ENCODE measurements at regions not wholly inside any gene's neighbourhood (a gene's known extent, or its start where the extent isn't known, plus 50 kb on each side); places are given as distances from the start of the nearest gene placed in this dataset.

DNA sequence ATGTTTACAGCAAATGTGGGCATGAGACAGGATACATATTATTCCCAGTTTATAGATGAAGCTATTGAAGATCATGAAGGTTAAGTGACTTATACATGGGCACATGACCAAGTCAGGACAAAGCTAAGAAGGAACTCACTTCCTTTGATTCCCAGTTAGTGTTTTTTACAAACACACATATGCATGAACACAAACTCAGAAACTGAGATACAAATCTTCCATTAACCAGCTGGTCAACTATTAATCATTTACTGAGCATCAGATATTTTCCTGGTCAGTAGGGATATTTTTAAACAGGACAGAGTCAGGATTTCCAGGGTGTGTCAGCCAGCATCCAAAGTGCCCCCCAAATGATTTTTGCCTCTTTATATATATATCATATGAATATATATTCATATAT is 222.2 kb downstream of the OGFRL1 start:
- H3K27ac Mint-ChIP-seq: no peak overlapping the region
- H3K4me1 Mint-ChIP-seq: peaks cover 3% of the 10 kb centered on the region
- no peaks in the 10 kb centered on the region for H3K9me3 Mint-ChIP-seq
- no peak overlapping the region for H3K4me3 Mint-ChIP-seq
- H3K36me3 Mint-ChIP-seq: no peaks in the 10 kb centered on the region
- ATAC-seq (ENCODE audit: low read depth) (no peak), DNase-seq (ENCODE audit: low spot score in 2 of 2) (no peak)
- H3K27me3 Mint-ChIP-seq: peaks cover 4% of the 10 kb centered on the region

DNA sequence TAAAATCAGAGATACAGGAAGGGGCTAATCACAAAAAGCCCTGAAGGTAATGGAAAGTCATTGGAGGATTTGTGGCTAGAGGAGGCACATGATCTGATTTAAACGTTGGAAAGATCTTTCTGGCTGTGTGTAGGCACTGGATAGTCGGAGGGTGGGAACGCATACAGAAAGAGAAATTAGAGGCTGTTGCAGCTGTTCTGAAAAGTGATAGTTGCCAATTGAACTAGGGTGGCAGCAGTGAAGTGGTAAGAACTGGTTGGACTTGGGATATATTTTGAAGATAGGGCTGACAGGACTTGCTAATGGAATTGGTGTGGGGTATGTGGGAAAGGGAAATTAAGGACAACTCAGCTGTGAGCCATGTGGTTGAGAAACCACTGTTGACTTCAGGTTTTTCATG is 223.6 kb downstream of the OGFRL1 start:
- H3K36me3 Mint-ChIP-seq: no peaks in the 10 kb centered on the region
- ATAC-seq (ENCODE audit: low read depth) (no peak), DNase-seq (ENCODE audit: low spot score in 2 of 2) (no peak)
- no peak overlapping the region for H3K27ac Mint-ChIP-seq
- peaks cover 3% of the 10 kb centered on the region for H3K4me1 Mint-ChIP-seq
- peaks cover 4% of the 10 kb centered on the region for H3K27me3 Mint-ChIP-seq
- no peak overlapping the region for H3K4me3 Mint-ChIP-seq
- H3K9me3 Mint-ChIP-seq: no peaks in the 10 kb centered on the region

DNA sequence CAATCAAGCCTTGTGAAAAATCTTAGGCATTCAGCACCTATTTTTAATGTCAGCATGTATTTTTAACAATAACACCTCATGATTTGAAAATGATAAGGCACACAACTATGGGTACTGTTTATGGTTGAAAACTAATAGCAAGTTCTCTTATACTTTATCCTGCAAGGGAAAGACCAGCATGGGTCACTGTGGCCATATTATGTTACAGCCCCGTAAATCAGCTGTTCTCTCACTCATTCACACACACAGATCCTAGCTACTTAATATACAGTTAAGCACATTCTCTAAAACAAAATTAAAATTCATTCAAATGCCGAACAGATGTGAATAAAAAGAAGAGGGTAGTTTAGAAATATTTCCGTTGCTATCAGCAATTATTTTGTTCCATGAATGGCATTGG is 224.4 kb downstream of the OGFRL1 start:
- Mint-ChIP-seq H3K27ac (no peak overlapping the region), H3K9me3 (no peaks in the 10 kb centered on the region), H3K27me3 (peaks cover 4% of the 10 kb centered on the region), H3K4me3 (no peak overlapping the region), H3K4me1 (peaks cover 3% of the 10 kb centered on the region), H3K36me3 (no peaks in the 10 kb centered on the region)
- ATAC-seq (ENCODE audit: low read depth): no peak
- no peak for DNase-seq (ENCODE audit: low spot score in 2 of 2)

DNA sequence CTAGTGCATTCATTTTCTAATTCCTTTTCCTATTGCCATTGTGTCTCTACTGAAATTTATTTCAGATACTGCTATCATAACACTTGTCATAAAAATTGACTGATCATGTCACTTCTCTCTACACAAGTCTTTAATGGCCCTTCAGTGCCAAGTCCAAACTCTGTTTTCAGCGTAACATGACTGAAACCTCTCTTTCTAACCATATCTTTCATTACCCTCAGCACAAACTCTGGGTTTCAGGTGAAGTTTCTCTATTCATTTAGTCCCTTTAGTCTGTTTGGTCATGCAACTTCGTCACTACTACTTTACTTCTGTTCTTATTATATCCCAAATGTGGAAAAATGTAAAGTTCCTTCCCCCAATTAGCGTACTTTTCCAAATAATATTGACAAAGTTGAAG is 234.9 kb downstream of the OGFRL1 start:
- DNase-seq (ENCODE audit: low spot score in 2 of 2) (no peak), ATAC-seq (ENCODE audit: low read depth) (no peak)
- H3K4me1 Mint-ChIP-seq: no peaks in the 10 kb centered on the region
- H3K27ac Mint-ChIP-seq: no peak overlapping the region
- H3K27me3 Mint-ChIP-seq: peaks cover 5% of the 10 kb centered on the region
- H3K4me3 Mint-ChIP-seq: no peak overlapping the region
- H3K9me3 Mint-ChIP-seq: peaks cover 2% of the 10 kb centered on the region
- no peaks in the 10 kb centered on the region for H3K36me3 Mint-ChIP-seq

DNA sequence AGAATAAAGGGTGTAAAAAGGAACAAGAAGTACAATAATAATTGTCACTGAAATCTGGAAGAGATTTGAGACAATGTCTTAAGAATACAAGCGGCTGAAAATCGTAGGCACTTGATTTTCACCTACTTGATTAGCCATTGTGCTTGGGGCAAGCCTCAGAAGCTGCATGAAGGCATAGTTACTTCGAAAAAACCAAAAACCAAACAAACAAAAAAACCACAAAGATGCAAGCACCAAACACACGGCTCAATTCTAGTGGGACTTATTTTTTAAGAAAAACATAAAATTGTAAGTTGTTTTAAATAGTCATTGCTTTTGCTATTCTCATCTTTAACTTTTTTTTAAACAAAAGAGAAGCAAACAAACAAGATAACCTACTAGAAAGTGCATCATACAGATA is 235.6 kb downstream of the OGFRL1 start:
- H3K36me3 Mint-ChIP-seq: no peaks in the 10 kb centered on the region
- ATAC-seq (ENCODE audit: low read depth) (no peak), DNase-seq (ENCODE audit: low spot score in 2 of 2) (no peak)
- peaks cover 2% of the 10 kb centered on the region for H3K9me3 Mint-ChIP-seq
- H3K27me3 Mint-ChIP-seq: peaks cover 5% of the 10 kb centered on the region
- H3K4me1 Mint-ChIP-seq: no peaks in the 10 kb centered on the region
- no peak overlapping the region for H3K27ac Mint-ChIP-seq
- no peak overlapping the region for H3K4me3 Mint-ChIP-seq

DNA sequence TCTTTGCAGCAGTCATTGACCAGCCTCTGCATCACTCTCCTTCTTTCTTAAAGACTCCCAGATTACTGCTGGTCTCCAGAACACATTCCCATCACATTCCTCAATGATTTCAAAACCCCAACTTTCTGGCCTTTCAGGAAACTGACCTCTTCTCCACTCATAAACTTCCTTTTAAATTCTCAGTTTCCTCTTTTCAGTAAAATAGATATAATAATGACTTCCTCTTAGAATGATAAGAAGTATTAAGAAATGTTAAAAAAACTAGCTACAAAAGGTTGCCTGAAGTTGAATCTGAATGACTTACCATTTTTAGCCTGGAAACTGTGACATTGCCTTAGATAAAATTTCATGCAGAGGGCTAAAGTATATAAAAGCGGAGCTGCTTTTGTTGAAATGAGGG is 239.3 kb downstream of the OGFRL1 start:
- Mint-ChIP-seq H3K9me3 (no peaks in the 10 kb centered on the region), H3K36me3 (no peaks in the 10 kb centered on the region), H3K27me3 (peaks cover 5% of the 10 kb centered on the region), H3K27ac (no peak overlapping the region), H3K4me1 (no peaks in the 10 kb centered on the region), H3K4me3 (no peak overlapping the region)
- DNase-seq (ENCODE audit: low spot score in 2 of 2) (no peak), ATAC-seq (ENCODE audit: low read depth) (no peak)

DNA sequence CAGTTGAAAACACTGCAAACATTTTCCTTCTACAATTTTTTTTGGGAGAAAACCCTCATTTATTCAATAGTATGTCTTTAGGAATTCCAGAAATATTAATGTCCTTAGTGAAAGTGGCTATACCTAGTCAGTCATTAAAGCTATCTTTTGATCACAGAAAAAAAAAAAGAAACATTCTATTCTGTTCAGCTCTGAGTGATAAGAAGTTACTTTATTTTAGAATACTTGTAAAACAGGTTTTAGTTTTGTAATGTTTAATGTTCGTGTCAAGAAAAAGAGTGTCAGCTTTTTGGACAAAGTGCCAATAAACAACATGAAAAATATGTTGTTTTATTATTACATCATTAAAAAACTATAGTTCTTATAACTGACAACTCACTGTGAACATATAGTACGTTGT is 240.4 kb downstream of the OGFRL1 start:
- Mint-ChIP-seq H3K36me3 (no peaks in the 10 kb centered on the region), H3K4me3 (no peak overlapping the region), H3K27ac (no peak overlapping the region), H3K27me3 (peaks cover 3% of the 10 kb centered on the region), H3K9me3 (no peaks in the 10 kb centered on the region), H3K4me1 (no peaks in the 10 kb centered on the region)
- DNase-seq (ENCODE audit: low spot score in 2 of 2) (no peak), ATAC-seq (ENCODE audit: low read depth) (no peak)

DNA sequence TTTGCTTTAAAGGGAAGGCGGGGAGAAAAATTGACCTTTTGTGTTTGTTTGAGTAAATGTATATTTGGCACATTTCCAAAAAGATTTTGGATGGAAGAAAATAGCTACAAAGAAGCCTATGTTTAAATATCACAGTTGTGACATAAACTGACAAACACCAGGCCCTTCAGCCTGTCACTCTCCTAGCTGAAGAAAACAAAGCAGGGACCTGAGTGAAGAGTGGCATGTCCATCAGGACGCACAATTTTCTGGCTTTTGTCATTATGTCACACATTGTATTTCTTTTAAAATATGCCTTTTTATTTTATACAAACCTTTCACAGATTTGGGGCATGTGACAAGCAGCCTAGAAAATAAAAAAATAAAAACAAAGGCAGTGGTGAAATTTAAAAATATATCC is 241.2 kb downstream of the OGFRL1 start:
- Mint-ChIP-seq H3K4me1 (no peaks in the 10 kb centered on the region), H3K4me3 (no peak overlapping the region), H3K36me3 (no peaks in the 10 kb centered on the region), H3K27me3 (peaks cover 5% of the 10 kb centered on the region), H3K27ac (no peak overlapping the region), H3K9me3 (no peaks in the 10 kb centered on the region)
- DNase-seq (ENCODE audit: low spot score in 2 of 2) (no peak), ATAC-seq (ENCODE audit: low read depth) (no peak)

DNA sequence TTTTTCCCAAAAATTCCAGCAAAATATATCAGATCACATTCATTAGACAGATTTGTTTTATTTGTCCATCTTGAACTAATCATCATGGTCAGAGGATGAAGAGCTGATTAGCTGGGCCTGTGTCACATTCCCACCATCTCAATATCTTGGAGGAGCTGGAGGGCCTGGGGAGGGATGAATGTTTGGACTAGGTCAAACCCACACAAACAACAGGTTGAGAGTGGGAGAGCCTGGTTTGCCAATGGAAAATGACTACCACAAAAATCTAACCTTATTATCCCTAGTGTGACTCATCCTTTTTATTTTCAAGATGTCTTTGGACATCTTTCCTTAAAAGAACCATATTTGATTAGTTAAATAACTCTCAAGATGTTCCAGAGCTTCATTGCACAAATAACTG is 242.4 kb downstream of the OGFRL1 start:
- DNase-seq (ENCODE audit: low spot score in 2 of 2): no peak
- H3K27ac Mint-ChIP-seq: no peak overlapping the region
- H3K27me3 Mint-ChIP-seq: peaks cover 6% of the 10 kb centered on the region
- H3K4me3 Mint-ChIP-seq: no peak overlapping the region
- H3K4me1 Mint-ChIP-seq: no peaks in the 10 kb centered on the region
- no peaks in the 10 kb centered on the region for H3K36me3 Mint-ChIP-seq
- no peaks in the 10 kb centered on the region for H3K9me3 Mint-ChIP-seq
- no peak for ATAC-seq (ENCODE audit: low read depth)

DNA sequence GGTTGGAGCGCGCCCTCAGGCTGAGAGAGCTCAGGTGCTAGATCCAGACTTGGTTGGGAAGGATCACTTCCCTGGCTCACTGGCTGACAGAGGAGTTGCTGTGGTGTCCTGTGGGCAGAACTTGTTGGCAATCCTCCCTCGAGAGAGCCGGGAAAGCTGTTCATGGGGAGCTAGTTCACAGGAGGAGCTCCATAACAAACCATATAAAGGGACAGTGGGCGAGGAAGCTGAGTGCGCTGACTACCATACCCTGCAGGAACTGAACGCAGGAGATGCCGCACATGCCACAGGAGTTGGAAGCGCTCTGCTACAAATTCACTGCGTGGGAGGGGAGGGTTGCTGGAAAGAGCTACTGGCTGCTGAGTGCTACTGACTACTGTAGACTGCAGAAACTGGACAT is 243.2 kb downstream of the OGFRL1 start:
- H3K4me3 Mint-ChIP-seq: no peak overlapping the region
- no peak for ATAC-seq (ENCODE audit: low read depth)
- peaks cover 6% of the 10 kb centered on the region for H3K27me3 Mint-ChIP-seq

DNA sequence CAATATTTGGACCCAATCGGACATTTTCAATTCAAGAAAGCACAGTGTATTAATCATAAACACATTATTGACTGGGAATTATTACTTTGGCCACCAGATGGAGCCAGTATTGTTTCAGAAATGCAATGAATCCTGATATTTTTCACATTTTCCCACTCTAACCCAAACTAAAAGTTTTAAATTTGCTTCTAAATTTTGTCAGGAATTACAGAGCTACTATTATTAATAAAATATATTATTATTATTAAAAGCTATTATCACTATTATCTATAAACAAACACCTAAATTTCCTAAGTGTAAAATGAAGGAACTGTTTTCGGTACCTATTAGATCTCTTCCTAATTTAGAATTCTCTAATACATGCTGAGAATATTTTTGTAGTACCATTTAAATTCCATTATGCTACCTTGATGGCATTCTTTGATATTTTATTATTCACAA is 245.3 kb downstream of the OGFRL1 start:
- Mint-ChIP-seq H3K27me3 (peaks cover 8% of the 10 kb centered on the region), H3K27ac (no peak overlapping the region), H3K4me1 (no peaks in the 10 kb centered on the region), H3K36me3 (no peaks in the 10 kb centered on the region), H3K4me3 (no peak overlapping the region), H3K9me3 (no peaks in the 10 kb centered on the region)
- DNase-seq (ENCODE audit: low spot score in 2 of 2) (no peak), ATAC-seq (ENCODE audit: low read depth) (no peak)

More for the DNA sequence above, 243.2 kb downstream of the OGFRL1 start:
- Mint-ChIP-seq H3K9me3 (no peaks in the 10 kb centered on the region), H3K4me1 (no peaks in the 10 kb centered on the region), H3K27ac (no peak overlapping the region), H3K36me3 (no peaks in the 10 kb centered on the region)
- no peak for DNase-seq (ENCODE audit: low spot score in 2 of 2)

DNA sequence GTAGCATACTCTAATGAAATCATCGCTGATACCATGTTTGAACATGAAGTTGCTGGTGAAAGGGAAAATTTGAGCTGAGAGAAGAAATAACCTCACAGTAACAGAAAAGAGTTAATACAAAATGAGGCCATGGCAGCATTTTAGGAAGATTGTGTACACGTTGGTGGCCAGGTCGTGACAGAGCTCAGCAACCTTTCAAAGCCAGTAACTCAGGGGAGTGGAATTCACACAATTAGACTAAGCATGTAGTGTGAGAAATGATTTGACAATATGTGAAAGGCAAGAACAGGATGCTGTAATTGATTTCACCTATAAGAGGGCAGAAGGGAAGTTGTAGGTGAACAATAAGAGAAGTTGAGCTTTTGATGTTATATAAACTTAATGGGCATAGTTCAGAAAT is 246.3 kb downstream of the OGFRL1 start:
- no peak overlapping the region for H3K27ac Mint-ChIP-seq
- ATAC-seq (ENCODE audit: low read depth): no peak

DNA sequence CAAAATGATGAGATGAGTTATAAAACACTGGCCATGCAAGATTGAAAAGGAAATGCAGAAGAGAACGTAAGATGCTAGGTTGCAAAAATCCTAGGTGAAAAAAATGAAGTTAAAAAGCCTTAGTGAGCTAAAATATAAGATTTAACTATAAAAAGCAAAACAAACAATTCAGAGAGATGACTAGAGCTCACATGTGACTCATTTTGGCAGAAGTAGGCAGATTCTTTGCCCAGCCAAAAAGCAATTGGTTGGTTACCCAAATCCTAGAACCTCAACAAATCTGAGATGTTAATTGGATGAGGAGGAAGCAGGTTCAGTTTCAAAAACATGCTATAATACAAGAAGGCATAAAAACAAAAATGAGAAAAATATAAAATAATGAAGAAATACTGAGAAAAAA is 249.1 kb downstream of the OGFRL1 start:
- Mint-ChIP-seq H3K27me3 (peaks cover 8% of the 10 kb centered on the region), H3K9me3 (no peaks in the 10 kb centered on the region), H3K4me1 (no peaks in the 10 kb centered on the region), H3K36me3 (no peaks in the 10 kb centered on the region), H3K27ac (no peak overlapping the region), H3K4me3 (no peak overlapping the region)
- DNase-seq (ENCODE audit: low spot score in 2 of 2) (no peak), ATAC-seq (ENCODE audit: low read depth) (no peak)

More for the DNA sequence above, 246.3 kb downstream of the OGFRL1 start:
- Mint-ChIP-seq H3K4me1 (no peaks in the 10 kb centered on the region), H3K27me3 (peaks cover 8% of the 10 kb centered on the region), H3K4me3 (no peak overlapping the region), H3K36me3 (no peaks in the 10 kb centered on the region), H3K9me3 (no peaks in the 10 kb centered on the region)
- no peak for DNase-seq (ENCODE audit: low spot score in 2 of 2)

DNA sequence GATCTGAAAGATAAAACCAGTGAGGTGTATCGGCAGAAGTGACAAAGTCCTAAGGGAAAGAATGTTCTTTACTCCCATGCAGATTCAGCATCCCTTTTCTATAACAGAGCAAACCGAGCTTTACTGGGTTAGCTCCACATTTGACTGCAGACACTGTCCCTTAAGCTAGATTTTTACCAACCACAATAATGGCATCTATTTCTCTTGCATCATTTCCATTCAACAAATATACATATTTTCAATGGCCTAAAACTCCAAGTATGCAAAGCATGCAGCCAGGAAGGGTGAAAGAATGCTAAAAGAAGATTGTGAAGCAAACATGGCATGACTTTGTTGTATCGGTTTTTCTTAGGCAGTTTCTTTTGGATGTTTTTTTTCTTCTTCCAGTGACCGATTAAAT is 255.4 kb downstream of the OGFRL1 start:
- Mint-ChIP-seq H3K9me3 (no peaks in the 10 kb centered on the region), H3K4me3 (no peak overlapping the region), H3K27me3 (no peaks in the 10 kb centered on the region), H3K27ac (no peak overlapping the region), H3K4me1 (no peaks in the 10 kb centered on the region), H3K36me3 (no peaks in the 10 kb centered on the region)
- ATAC-seq (ENCODE audit: low read depth): no peak
- no peak for DNase-seq (ENCODE audit: low spot score in 2 of 2)

DNA sequence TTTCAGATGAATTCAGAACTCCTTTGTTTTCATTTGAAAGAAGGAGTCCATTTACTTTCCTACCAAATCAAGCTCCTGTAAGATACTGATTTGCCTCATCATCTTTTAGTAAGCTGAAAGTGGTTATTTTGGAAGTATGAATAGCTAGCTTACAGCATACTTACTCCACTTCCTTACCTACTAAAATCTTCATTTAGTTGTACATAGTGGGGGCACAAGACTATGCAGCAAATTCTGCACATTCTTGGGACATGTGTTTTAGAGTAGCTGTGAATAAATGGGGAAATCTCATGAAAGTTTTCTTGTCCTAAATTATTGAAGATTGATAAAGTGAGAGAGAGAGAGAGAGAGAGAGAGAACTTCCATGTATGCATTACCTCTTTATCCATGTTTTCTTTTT is 256.3 kb downstream of the OGFRL1 start:
- no peak overlapping the region for H3K27ac Mint-ChIP-seq
- no peaks in the 10 kb centered on the region for H3K9me3 Mint-ChIP-seq
- H3K27me3 Mint-ChIP-seq: no peaks in the 10 kb centered on the region
- H3K4me1 Mint-ChIP-seq: no peaks in the 10 kb centered on the region
- DNase-seq (ENCODE audit: low spot score in 2 of 2): no peak
- H3K36me3 Mint-ChIP-seq: no peaks in the 10 kb centered on the region
- H3K4me3 Mint-ChIP-seq: no peak overlapping the region
- ATAC-seq (ENCODE audit: low read depth): no peak

DNA sequence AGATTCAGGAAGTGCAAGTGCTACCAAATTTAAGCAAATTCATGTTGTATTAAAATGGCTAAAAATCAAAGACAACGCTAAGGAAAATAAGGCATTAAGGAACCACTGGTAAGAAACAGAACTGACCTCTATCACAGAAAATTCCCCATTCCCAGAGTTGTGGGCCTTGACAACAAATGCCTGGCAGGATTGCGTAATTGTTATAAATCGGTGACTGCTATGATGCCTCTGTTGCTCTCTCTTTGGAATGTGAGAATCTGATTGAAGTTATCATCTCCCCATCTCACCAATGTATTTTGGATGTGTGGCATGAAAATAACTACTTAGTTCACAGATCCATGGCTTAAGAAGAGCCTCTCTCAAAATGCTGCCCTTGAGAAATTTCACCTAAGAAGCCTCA is 257.3 kb downstream of the OGFRL1 start:
- Mint-ChIP-seq H3K36me3 (no peaks in the 10 kb centered on the region), H3K27ac (no peak overlapping the region), H3K9me3 (no peaks in the 10 kb centered on the region), H3K4me3 (no peak overlapping the region), H3K4me1 (no peaks in the 10 kb centered on the region), H3K27me3 (peaks cover under 1% of the 10 kb centered on the region)
- no peak for DNase-seq (ENCODE audit: low spot score in 2 of 2)
- ATAC-seq (ENCODE audit: low read depth): no peak

Data from memory B cell (primary cell).